LHCN-M2 (cell line): ENCODE measurements at regions not wholly inside any gene's neighbourhood (a gene's known extent, or its start where the extent isn't known, plus 50 kb on each side); places are given as distances from the start of the nearest gene placed in this dataset.
"Not testable (repeated sequence)": the region's sequence is repeated elsewhere in the genome, so short reads cannot be mapped to it uniquely, and the experiment has no call there.

Experiments used
- DNase-seq: peaks from one replicate; pipeline ENCODE4 v3.0.0-alpha.2; 2012; ENCODE audit warnings: low read depth

DNA sequence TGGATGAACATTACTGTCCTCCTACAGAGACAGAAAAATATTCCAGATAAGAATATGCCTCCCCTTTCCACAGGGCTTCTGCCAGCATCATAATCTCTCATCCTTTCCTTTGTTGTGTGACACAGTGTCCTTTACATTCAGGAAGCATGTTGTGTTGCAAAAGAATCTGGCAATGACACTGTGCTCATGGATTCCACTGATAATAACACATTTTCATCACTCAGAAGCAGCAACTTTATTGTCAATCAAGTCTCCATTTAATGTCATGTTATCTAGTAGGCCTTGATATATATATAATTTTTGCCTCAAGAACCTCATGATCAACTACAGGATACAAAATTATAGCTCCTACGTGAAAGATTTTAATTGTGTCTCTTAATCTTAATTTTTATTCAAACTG lies 833.9 kb downstream of the FSTL5 start:
- DNase-seq, result no peak

DNA sequence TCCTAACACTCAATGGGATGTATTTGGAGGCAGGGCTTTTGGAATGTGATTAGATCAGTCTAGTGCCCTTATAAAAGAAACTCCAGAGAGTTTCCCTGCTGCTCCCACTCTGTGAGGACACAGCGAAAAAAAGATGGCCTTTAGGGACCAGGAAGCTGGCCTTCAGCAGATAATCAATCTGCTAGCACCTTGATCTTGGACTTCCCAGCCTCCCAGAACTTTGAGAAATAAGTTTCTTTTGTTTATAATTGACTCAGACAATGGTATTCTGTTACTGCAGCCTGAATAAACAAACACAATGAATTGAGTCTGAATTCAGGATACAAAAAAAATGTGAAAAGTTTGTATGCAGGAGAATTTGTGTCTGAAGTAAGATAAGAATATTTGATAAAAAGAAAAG lies 842.1 kb downstream of the FSTL5 start:
- DNase-seq, result peak; percentile 17

DNA sequence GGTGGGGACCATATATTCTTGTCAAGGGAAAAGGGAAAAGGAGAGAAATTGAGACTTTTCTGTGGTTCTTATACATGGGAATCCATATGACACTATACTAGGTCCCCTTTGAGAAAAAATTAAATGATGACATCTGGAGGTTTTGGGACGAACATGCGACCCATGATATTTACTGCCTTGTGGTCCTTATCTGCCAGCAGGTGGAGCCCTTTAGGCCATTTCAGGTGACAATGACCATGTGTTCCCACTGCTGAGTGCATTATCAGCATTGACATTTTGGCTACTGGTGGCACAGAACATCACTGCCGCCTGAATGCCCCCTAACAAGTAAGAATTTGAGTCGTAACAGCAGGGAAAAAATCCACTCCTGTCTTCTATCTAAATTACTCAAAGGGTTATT lies 843.4 kb downstream of the FSTL5 start:
- DNase-seq, result peak; percentile 30

DNA sequence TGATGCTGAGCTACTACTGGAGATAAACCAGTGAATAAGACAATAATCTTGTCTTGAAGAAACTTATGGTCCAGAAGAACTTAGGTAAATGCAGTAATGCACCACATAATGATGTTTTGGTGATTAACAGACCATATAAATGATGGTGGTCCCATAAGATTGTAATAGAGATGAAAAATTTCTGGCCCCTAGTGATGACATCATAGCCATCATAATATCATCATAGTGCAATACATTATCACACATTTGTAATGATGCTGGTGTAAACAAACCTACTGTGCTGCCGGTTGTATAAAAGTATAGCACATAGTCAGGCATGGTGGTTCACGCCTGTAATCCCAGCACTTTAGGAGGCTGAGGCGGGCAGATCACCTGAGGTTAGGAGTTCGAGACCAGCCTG lies 846.8 kb downstream of the FSTL5 start:
- no peak for DNase-seq

DNA sequence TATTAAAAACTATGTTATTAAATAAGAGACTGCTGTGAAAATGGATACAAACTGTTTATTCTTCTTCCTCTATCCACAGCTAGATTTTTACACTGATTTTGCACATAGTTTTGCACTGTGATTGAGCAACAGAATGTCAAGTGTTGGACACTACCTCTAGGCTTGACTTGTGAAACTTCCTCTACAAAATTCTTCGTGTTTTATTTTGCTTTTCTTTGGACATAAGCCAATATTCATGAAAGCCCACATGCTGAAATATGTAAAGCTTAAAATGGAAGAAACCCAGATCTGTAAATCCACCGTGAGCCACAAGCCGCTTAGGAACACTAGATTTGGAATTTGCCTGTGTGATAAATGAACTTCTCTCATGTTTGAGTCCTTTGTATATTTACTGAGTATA lies 849.4 kb downstream of the FSTL5 start:
- no peak for DNase-seq

DNA sequence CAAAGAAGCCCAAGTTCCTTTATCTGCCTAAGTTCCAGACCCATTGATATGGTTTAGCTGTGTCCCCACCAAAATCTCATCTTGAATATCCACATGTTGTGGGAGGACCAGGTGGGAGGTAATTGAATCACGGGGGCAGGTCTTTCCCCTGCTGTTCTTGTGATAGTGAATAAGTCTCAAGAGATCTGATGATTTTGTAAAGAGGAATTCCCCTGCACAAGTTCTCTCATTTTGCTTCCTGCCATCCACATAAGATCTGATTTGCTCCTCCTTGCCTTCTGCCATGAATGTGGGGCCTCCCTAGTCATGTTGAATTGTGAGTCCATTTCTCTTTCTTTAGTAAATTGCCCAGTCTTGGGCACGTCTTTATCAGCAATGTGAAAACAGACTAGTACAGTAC lies 860.2 kb downstream of the FSTL5 start:
- no peak for DNase-seq

DNA sequence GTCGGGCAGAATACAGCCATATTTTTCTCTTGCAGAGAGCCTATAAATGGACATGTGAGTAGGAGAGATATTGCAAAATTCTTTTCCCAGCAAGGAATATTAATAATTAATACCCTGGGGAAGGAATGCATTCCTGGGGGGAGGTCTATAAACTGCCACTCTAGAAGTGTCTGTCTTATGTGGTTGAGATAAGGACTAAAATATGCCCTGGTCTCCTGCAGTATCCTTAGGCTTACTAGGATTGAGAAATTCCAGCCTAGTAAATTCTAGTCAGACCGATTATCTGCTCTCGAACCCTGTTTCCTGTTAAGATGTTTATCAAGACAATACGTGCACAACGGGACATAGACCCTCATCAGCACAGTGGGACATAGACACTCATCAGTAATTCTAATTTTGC lies 872.6 kb downstream of the FSTL5 start:
- no peak for DNase-seq

DNA sequence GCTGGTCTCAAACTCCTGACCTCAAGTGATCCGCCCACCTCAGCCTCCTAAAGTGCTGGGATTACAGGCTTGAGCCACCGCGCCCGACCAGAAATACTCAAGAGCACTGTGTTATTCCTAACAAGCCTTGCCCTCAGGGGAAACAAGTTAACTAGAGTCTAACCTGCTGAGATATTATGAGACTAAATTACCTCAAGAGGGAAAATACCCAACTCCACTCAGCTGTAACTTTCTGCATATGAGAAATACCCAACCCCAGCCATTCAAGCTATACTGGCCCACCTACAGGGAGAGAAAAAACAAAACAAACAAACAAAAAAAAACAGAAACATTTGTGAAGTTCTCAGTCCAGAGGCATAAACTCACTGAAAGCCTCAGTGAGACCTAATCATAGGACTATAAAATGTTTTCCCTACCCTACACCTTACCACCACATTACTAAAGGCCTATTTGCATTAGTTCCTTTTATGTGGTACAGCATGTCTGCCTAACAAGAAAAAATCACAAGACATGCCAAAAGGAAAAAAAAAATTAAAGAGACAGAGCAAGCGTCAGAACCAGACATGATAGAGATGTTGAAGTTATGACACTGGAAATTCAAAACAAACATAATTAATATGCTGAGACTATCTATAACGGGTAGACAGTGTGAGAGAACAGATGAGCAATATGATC lies 876.0 kb downstream of the FSTL5 start:
- no peak for DNase-seq

DNA sequence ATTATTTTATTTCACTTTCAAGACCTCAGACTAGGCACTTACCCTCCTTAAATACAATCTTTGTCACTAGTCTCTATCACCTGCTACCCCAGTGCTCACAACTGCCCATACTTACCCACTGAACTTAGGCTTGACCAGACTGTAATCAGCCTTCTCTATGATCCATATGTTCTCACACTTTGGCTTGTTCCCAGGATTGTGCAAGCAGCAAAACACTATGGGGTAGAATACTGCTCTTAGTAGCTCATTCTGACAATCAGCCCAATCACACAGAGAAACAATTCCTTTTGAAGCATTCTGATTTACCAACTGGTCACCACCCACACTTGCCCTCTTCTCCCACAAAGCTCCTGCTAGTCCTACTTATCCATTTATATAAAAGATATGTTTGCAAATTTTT lies 878.3 kb downstream of the FSTL5 start:
- DNase-seq, result peak; percentile 6

DNA sequence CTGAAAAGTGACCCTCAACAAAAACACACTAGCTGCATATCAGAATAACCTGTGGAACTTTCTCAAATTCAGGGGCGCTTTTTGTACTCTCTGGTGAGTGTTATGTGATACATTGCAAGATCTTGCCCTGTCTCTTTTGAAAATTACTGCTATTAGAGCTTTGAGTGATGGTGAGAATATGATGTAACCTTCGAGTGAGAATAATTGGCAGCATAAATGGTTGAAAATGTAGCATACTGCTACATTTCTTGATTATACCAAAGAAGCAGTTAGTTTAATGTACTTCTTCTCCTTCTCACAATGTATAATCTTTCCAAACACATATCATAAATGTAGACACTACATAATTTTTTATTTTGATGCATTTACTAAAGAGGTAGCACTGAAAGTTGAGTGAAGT lies 882.9 kb downstream of the FSTL5 start:
- no peak for DNase-seq

DNA sequence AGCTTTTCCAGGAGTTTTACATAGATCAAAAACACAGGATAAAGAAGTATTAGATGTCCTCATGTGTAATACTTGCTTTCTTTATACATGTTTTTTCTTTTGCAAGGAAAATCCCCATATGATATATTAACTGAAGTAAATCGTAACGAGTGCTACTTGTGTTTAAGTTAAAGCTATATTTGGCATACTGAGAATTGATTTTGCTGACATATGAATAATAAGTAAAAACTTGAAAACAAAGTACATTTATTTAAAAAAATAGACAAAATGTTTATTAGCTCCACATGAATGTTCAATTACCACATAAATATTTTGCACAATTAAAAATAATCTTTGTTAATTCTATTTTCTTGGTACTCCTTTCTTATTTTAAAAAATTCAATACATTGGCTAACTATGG lies 884.7 kb downstream of the FSTL5 start:
- DNase-seq, result no peak

DNA sequence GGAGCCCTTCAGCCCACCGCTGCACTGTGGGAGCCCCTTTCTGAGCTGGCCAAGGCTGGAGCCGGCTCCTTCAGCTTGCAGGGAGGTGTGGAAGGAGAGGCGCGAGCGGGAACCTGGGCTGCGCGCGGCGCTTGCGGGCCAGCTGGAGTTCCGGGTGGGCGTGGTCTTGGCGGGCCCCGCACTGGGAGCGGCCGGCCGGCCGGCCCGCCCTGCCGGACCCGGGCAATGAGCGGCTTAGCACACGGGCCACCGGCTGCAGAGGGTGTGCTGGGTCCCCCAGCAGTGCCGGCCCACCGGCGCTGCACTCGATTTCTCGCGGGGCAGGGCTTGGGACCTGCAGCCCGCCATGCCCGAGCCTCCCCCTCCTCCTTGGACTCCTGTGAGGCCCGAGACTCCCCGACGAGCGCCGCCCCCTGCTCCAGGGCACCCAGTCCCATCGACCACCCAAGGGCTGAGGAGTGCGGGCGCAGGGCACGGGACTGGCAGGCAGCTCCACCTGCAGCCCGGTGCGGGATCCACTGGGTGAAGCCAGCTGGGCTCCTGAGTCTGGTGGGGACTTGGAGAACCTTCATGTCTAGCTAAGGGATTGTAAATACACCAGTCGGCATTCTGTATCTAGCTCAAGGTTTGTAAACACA lies 886.5 kb downstream of the FSTL5 start:
- DNase-seq, result not testable (repeated sequence)

DNA sequence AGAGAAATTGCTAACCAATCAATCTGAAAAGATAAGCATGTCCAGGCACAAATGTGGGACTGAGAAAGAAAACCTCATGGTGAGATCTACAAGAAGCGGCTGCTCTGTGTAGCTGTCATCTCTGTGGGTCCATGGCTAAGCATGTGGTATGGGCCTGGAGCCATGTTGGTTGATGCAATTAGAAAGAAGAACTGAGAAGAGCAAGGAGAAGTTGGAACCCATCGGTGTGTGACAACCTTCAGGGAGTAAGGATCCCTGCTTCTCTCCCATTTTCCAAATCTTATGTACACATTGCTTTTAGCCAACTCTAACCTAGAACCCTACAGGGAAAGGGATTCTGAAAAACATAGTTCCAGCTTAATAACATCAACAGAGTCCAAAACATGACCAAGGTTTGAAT lies 890.2 kb downstream of the FSTL5 start:
- DNase-seq, result no peak

DNA sequence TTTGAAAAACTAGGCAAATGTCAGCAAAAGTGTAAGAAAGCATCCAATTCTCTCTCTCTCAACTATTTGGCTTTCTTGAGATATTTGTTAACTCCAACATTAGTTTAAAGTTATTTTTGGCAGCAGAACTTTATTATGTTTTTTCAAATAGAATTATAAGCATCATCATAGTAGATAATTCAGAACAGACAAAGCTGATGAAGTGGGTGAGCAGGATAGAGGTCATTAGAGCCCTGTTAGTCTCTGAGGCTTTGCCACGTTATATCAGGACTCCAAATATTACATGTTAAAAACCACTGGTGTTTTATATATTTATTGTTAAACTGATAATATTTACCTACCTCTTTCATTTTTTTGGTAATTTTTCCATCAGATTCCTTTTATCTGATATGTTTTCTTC lies 903.0 kb downstream of the FSTL5 start:
- no peak for DNase-seq

DNA sequence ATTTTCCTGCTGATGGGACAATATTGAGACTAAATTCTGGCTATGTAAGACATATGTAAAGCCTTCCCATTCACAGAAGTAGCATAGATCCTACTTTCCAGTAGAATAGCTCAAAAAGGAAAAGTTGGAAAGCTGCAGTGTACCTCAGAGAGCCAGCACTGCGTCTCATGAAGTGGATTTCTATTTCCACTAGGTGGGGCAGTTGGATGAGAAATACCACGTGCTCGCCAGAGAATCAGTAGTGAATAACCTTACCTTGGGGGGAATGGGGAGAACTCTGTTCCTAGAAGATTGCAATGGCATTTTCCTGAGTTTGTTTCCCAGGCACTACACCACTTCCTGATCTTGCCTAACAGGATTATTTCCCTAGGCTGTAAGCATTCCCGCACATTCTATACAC lies 907.1 kb downstream of the FSTL5 start:
- peak; percentile 43 for DNase-seq

DNA sequence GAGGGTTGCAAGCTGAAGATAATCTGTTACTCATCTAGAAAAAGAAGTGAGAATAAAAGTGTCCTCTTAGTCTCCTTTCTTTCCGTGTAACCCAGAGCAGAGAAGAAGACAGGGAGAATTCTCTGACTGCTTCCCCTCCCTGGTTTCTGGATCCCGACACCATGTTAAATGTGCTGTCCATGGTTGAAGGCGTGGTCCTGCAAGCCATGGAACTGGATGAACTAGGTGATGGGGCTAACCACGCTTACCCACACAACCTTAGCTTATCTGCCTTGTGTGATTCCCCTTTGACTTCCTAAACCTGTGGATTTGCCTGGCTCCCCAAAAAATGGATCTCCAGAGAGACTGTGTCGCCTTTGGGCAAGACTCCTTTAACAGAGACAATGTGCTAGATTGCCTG lies 907.6 kb downstream of the FSTL5 start:
- DNase-seq, result no peak

DNA sequence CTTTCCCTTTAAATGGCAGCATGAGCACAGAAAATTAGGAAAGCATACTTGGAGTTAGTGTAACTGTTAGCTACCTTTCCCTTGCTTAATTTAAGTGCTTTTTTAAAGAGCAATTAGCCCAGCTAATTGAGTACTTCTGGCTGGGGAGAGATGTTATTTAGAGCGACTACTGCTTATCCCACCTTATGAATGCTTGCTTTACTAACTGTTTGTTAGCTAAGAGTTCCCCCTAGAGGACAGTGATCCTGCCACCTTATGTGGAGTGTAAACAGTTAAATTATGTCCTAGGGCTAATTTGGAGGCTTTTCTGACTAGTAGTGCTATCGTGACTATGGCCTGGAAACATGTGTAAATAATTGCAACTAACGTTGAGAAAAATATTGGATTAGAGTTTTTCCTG lies 909.4 kb downstream of the FSTL5 start:
- DNase-seq, result peak; percentile 11

DNA sequence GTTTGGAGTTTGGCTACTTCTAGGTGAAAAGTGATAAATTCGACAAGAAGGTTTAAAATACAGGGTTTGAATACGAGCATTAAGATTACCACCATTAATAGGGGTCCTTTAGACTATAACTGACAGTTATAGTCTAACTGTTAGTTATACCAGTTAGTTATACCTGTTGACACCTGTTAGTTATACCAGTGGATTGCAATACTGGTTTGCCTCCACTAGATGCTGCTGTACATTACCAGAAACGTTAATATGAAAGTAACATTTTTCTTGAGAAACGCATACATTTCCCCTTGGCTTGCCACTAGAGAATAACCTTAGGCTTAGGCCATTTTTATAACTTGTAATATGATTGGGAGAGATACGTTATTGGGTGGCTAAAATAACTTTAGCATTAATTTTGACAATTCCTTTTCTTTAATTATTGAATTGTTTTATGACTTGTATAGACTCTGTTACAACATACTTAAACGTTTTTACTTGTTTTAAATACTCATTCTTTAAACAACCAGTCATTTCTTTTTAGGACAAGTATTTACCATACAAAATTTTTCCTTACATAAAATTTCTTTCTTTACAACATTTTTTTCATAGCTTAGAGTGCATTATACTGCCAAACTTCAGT lies 911.2 kb downstream of the FSTL5 start:
- peak; percentile 42 for DNase-seq

DNA sequence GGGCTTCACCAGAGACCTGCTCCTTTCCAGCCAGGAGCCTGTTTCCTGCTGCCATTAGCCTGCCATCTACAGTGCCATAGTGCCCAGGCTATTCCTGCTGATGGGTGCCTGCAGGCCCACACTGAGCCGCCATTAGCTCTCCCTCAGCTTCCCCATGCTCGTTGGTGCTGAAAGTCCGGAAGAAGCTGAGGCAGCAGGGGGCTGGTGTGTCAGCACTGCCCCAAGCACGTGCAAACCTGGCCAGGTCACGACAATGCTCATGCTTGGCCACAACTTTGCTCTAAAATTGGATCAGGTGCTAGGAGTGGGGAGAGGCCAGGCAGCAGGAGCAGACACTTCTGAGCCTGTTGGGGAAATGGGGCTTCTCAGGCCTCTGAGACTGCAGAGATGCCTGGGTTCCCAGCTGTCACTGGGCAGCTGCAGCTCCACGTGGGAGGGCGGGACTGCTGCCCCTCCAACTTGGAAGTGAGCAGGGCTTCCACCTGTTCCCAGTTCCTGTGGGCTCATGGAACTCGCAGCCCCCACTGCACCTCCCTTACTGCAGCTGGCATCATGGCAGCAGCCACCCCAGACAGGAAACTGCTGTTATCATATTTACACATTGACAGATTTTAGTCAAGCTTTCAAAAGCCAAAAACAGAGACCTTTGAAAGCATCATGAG lies 913.9 kb downstream of the FSTL5 start:
- DNase-seq, result peak; percentile 61

DNA sequence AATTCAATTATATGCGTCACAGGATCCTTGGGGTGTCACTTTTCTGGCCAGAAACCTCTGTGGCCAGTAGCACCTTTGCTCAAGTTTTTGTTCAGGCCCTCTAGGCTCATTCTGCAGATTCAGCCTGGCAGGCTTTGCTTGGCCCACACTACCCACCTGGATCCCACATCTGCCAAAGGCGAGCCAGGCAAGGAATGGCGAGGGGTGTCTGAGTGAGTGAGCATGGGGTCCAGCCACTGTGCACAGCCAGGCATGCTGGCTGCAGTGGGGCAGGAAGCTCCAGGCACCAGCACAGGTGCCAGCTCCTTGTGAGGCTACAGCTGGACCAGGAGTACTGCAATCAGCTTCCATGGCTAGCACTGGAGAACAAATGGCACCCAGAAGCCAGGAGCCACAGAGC lies 914.9 kb downstream of the FSTL5 start:
- no peak for DNase-seq

DNA sequence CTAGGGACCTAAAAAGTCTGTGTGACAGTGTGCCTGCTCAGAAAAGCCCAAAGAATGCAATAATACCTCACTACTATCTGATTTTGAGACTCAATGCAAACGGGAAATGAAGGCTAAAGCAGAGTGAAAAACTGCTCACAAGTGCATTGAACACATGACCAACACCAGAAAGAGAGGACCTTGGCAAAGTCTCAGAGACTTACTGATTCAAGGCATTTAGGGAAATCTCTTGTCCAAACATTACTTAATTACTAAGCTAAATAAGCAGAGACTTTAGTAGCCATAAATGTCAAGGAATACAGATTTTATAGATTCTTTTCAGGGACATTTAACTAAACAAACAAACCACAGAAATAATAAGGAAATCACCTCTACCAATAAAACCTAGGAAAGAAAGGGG lies 916.0 kb downstream of the FSTL5 start:
- no peak for DNase-seq

DNA sequence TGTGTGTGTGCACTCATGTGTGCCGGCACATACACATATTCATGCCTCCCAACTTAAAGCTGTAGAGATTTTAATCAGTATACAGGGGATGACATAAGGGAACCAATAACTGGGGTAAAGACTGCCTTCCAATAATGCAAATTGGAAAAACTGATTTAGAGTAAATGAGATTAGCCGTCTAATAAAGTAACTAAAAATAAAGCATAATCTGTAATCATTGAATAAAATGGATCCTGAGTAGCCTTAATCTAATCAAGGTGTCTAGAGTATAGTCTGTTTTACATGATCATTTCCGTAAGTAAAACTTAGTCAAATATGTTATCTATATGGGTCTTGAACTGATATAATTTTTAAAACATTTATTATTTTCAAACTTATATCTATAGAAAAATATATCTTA lies 925.8 kb downstream of the FSTL5 start:
- DNase-seq, result no peak

DNA sequence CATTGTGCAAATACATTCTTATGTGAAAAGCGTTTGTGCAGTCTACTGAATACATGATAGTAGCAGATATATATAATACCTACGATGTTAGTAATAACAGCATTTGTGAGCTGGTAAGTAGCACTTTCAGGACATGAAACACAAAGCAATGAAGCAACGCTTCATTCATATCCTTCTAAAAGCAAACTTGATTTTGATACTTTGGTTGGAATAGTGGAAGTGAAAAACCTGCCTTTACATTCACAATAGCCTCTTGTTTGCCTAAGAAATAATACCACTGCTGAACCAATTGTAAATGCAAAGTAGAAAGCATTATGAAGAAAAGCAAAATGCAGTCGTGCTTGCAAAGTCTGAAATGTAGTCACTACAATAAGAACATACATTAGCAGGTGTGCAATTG lies 926.3 kb downstream of the FSTL5 start:
- DNase-seq, result no peak
